GM06990 (cell line): ENCODE measurements at regions not wholly inside any gene's neighbourhood (a gene's known extent, or its start where the extent isn't known, plus 50 kb on each side); places are given as distances from the start of the nearest gene placed in this dataset.

ENCODE experiments used
- DNase-seq: peaks from one replicate; pipeline ENCODE4 v3.0.0-alpha.2; 2011; ENCODE audit not compliant: insufficient read length; ENCODE audit errors: extremely low read depth
- H3K27me3 ChIP-seq: replicated peaks from 2 replicates; pipeline ENCODE4 v1.6.0; 2011; ENCODE audit warnings: low read length; ENCODE audit not compliant: control insufficient read depth, insufficient read depth
- H3K36me3 ChIP-seq: 2 replicates; pipeline ENCODE4 v1.5.1; 2011; ENCODE audit warnings: low read length; ENCODE audit not compliant: control insufficient read depth, insufficient read depth
- H3K4me3 ChIP-seq: replicated peaks from 2 replicates; pipeline ENCODE4 v1.5.1; 2011; ENCODE audit warnings: low read depth, mild to moderate bottlenecking, control low read depth, low read length
- TF ChIP-seq, protein P1 (sequence below): IDR thresholded peaks from 2 replicates; pipeline ENCODE4 v1.5.1; 2011; ENCODE audit warnings: low read length, control low read depth, mild to moderate bottlenecking, inconsistent platforms; ENCODE audit not compliant: insufficient read depth, poor library complexity, severe bottlenecking

DNA sequence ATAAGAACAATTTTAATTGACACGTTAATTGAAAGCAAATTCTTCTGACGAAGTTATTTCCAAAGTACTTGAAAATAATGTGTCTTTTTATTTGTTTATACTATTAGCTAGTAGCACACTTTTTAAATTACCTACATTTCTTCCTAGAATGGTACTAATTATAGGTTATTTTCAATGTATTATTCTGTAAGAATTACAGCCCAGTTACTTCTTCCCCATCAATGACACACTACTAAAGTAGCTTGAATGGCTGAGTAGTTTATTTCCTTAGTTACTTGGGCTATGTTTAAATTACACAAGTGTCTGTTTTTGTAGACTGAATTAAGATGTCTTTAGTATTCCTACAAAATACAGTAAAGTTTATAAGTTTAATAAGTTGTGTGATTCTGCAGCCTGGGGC is 217.6 kb upstream of the IL12A start:
- TF ChIP-seq, protein P1, sequence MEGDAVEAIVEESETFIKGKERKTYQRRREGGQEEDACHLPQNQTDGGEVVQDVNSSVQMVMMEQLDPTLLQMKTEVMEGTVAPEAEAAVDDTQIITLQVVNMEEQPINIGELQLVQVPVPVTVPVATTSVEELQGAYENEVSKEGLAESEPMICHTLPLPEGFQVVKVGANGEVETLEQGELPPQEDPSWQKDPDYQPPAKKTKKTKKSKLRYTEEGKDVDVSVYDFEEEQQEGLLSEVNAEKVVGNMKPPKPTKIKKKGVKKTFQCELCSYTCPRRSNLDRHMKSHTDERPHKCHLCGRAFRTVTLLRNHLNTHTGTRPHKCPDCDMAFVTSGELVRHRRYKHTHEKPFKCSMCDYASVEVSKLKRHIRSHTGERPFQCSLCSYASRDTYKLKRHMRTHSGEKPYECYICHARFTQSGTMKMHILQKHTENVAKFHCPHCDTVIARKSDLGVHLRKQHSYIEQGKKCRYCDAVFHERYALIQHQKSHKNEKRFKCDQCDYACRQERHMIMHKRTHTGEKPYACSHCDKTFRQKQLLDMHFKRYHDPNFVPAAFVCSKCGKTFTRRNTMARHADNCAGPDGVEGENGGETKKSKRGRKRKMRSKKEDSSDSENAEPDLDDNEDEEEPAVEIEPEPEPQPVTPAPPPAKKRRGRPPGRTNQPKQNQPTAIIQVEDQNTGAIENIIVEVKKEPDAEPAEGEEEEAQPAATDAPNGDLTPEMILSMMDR, result no peak
- H3K4me3 ChIP-seq, result no peak overlapping the region
- no peak for DNase-seq
- no peaks in the 10 kb centered on the region; the same call in 1 of the 2 replicates for H3K27me3 ChIP-seq
- H3K36me3 ChIP-seq, result no peaks in the 10 kb centered on the region

DNA sequence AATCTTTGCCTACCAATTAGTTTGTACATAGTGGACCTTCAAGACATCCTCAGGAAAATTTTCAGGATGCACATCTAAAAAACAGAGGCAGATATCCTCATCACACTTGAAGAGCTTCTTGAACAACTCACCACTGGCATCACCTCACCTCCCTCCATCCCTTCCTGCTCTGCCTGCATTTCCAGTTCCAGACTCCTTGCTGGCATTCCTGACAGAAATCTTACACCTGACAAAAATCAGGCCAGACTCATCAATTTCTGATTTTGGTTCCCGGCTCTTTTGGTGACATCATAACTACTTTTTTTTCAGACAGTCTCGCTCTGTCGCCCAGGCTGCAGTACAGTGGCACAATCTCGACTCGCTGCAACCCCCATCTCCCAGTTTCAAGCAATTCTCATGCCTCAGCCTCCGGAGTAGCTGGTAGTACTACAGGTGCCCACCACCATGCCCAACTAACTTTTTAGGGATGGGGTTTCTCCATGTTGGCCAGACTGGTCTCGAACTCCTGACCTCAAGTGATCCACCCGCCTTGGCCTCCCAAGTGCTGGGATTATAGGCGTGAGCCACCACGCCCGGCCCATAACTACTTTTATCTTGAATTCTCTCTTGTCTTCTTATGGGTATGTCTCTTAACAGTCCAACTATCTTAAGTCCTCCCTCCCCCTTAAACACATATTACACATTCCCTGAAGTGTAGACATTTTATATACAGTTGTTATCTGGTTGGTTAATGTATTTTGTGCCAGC is 216.6 kb upstream of the IL12A start:
- Histone ChIP-seq H3K4me3 (no peak overlapping the region), H3K36me3 (no peaks in the 10 kb centered on the region), H3K27me3 (no peaks in the 10 kb centered on the region; the same call in 1 of the 2 replicates)
- TF ChIP-seq, protein P1, result no peak
- no peak for DNase-seq

DNA sequence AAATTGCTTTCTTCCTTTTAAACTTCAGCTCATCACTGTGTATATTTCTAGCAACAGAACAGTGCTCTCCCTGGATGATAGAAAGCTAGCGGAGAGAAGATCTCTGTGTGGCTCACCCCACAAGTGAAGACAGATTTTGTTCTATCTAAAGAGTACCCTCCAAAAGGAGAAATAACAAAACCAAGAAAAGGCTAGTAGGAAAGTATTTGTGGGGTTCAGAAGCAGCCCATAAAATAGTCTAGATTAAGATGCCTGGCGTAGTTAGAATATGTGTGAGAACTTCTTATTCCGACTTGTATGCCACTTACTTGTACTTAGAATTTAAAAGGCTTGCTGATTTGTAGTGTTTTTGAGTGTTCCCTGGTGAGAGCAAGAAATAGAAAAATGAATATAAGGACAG is 214.9 kb upstream of the IL12A start:
- Histone ChIP-seq H3K27me3 (no peaks in the 10 kb centered on the region; the same call in 1 of the 2 replicates), H3K36me3 (no peaks in the 10 kb centered on the region), H3K4me3 (no peak overlapping the region)
- no peak for DNase-seq
- TF ChIP-seq, protein P1, result no peak

DNA sequence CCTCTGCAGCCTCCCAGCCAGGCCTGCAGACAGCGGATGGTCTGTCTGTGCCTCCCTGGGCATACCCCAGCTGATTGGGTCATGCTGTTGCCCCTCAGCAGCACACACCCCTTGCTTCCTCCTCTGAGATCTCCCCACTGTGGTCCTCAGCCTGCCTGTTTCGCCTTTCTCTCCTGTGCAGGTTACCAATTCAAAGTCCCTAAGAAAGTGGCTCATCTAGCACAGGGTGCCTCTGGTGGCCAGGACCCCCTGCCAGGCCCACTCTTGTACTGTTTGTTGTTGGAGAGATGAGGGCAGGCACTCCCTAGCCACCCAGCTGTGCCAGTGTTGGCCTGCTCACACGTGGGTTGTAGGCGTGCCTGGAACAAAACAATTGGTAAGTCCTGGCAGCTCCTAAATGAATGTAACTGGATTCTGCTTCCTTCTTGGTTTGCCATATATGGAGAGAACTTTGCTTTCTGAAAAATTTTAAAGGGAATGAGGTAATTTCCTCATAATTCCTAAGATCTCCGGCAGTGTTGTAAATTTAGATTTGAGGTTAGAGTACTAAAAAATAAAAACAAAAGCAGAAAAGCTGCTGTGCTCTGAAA is 213.2 kb upstream of the IL12A start:
- no peak overlapping the region for H3K4me3 ChIP-seq
- DNase-seq, result no peak
- H3K36me3 ChIP-seq, result no peaks in the 10 kb centered on the region
- TF ChIP-seq, protein P1, result no peak
- no peaks in the 10 kb centered on the region; the same call in 1 of the 2 replicates for H3K27me3 ChIP-seq

DNA sequence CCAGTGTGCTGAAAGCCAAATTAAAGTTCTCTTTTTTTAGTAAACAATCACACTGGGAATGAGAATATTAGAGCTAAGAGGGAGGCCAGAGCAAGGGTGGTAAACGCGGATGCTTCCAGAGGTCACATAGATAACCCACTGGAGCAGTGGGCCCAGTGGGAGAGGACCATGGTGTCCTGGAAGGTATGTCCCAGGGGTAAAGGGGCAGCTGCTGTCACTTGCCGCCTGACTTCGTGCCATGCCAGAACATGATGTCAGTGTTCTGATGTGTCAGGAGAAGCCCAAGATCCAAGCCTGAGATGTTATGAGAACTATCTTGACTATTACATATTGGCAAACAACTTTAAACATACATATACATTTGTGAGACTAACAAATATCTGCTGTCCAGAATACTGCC is 211.9 kb upstream of the IL12A start:
- no peak for DNase-seq
- TF ChIP-seq, protein P1, result no peak

More for the DNA sequence above, 211.9 kb upstream of the IL12A start:
- Histone ChIP-seq H3K4me3 (no peak overlapping the region), H3K36me3 (no peaks in the 10 kb centered on the region), H3K27me3 (no peaks in the 10 kb centered on the region; the same call in 1 of the 2 replicates)
